IPS-NIHi7 (cell line): ENCODE measurements at regions not wholly inside any gene's neighbourhood (a gene's known extent, or its start where the extent isn't known, plus 50 kb on each side); places are given as distances from the start of the nearest gene placed in this dataset.

ENCODE experiments used
- DNase-seq: peaks from one replicate; pipeline ENCODE4 v3.0.0; 2012; ENCODE audit warnings: mixed read lengths; ENCODE audit errors: extremely low spot score

- DNase-seq = peak; percentile 32
These were observed 200.5 kb downstream of the DRD1 start for GRCh38 chr5:175243441-175243840.

GRCh38 chr5:175242207-175242606 lies 201.8 kb downstream of the DRD1 start:
- no peak for DNase-seq

- no peak for DNase-seq
These were observed 205.7 kb downstream of the DRD1 start for GRCh38 chr5:175238326-175238725.

- no peak for DNase-seq
These were observed 207.8 kb downstream of the DRD1 start for GRCh38 chr5:175236176-175236575.

GRCh38 chr5:175235251-175235960 lies 208.6 kb downstream of the DRD1 start:
- no peak for DNase-seq

- no peak for DNase-seq
These were observed 213.7 kb downstream of the DRD1 start for GRCh38 chr5:175230299-175230698.

GRCh38 chr5:175226506-175226905 lies 217.5 kb downstream of the DRD1 start:
- no peak for DNase-seq

- no peak for DNase-seq
These were observed 220.7 kb downstream of the DRD1 start for GRCh38 chr5:175223291-175223690.

GRCh38 chr5:175222621-175223020 lies 221.4 kb downstream of the DRD1 start:
- DNase-seq = no peak

- DNase-seq = no peak
These were observed 223.4 kb downstream of the DRD1 start for GRCh38 chr5:175220549-175220948.

- no peak for DNase-seq
These were observed 224.6 kb downstream of the DRD1 start for GRCh38 chr5:175219366-175219765.

GRCh38 chr5:175216991-175217390 lies 227.0 kb downstream of the DRD1 start:
- DNase-seq = no peak

- no peak for DNase-seq
These were observed 228.1 kb downstream of the DRD1 start for GRCh38 chr5:175215906-175216305.

- DNase-seq = no peak
These were observed 229.8 kb downstream of the DRD1 start for GRCh38 chr5:175214152-175214551.

GRCh38 chr5:175211956-175212756 lies 231.8 kb downstream of the DRD1 start:
- peak; percentile 31 for DNase-seq

GRCh38 chr5:175207321-175208040 lies 236.5 kb downstream of the DRD1 start:
- DNase-seq = no peak

GRCh38 chr5:175206669-175207068 lies 237.3 kb downstream of the DRD1 start:
- DNase-seq = no peak

- no peak for DNase-seq
These were observed 241.4 kb downstream of the DRD1 start for GRCh38 chr5:175202463-175203068.

- DNase-seq = no peak
These were observed 242.6 kb downstream of the DRD1 start for GRCh38 chr5:175201393-175201792.

GRCh38 chr5:175195698-175196656 lies 248.0 kb downstream of the DRD1 start:
- DNase-seq = peak; percentile 52

GRCh38 chr5:175181331-175181730 lies 262.7 kb downstream of the DRD1 start:
- no peak for DNase-seq
